Muscle layer of duodenum (tissue), 2 donors: ENCODE measurements at regions not wholly inside any gene's neighbourhood (a gene's known extent, or its start where the extent isn't known, plus 50 kb on each side); places are given as distances from the start of the nearest gene placed in this dataset.
"Not testable (repeated sequence)": the region's sequence is repeated elsewhere in the genome, so short reads cannot be mapped to it uniquely, and the experiment has no call there.

Experiments
- H3K27ac ChIP-seq: one replicate; pipeline ENCODE4 v1.7.0; 2013; ENCODE audit warnings: mild to moderate bottlenecking, low read length
- H3K27me3 ChIP-seq: one replicate; pipeline ENCODE4 v1.7.0; 2013; ENCODE audit warnings: low read depth, mild to moderate bottlenecking, control low read depth, low read length
- H3K36me3 ChIP-seq, 2 donors: one replicate each; pipeline ENCODE4 v1.7.0; 2013; ENCODE audit warnings: low read length in 2 of 2, control low read depth in 1 of 2, mild to moderate bottlenecking in 1 of 2; ENCODE audit not compliant: insufficient read depth in 2 of 2, control insufficient read depth in 1 of 2
- H3K4me1 ChIP-seq, 2 donors: one replicate each; pipeline ENCODE4 v1.7.0; 2013; ENCODE audit warnings: low read length in 2 of 2, mild to moderate bottlenecking in 2 of 2, control low read depth in 1 of 2, moderate library complexity in 1 of 2; ENCODE audit not compliant: insufficient read depth in 2 of 2, control insufficient read depth in 1 of 2
- H3K4me3 ChIP-seq, 2 donors: one replicate each; pipeline ENCODE4 v1.7.0; 2013; ENCODE audit warnings: low read length in 2 of 2, low read depth in 1 of 2, mild to moderate bottlenecking in 1 of 2
- H3K9me3 ChIP-seq, 2 donors: one replicate each; pipeline ENCODE4 v1.7.0; 2013; ENCODE audit warnings: low read length in 2 of 2, control low read depth in 1 of 2, mild to moderate bottlenecking in 1 of 2; ENCODE audit not compliant: control insufficient read depth in 1 of 2
- donor health status: healthy.

GRCh38 chr5:99437986-99438385 lies 509.2 kb upstream of the CHD1 start:
- Histone ChIP-seq H3K27ac (no peak overlapping the region), H3K36me3 (no peaks in the 10 kb centered on the region), H3K27me3 (no peaks in the 10 kb centered on the region), H3K4me3 (no peak overlapping the region), H3K9me3 (no peaks in the 10 kb centered on the region), H3K4me1 (no peaks in the 10 kb centered on the region)

- H3K36me3 ChIP-seq, H3K27me3 ChIP-seq, H3K27ac ChIP-seq, H3K4me3 ChIP-seq, H3K9me3 ChIP-seq, H3K4me1 ChIP-seq: not testable (repeated sequence)
Measured at GRCh38 chr5:99423396-99423795, 494.6 kb upstream of the CHD1 start.

- H3K36me3 ChIP-seq, H3K27me3 ChIP-seq, H3K4me1 ChIP-seq, H3K9me3 ChIP-seq, H3K4me3 ChIP-seq, H3K27ac ChIP-seq: not testable (repeated sequence)
Measured at GRCh38 chr5:99418640-99419039, 489.8 kb upstream of the CHD1 start.

GRCh38 chr5:99410386-99410785 lies 481.6 kb upstream of the CHD1 start:
- H3K4me3 ChIP-seq, H3K27me3 ChIP-seq, H3K27ac ChIP-seq, H3K4me1 ChIP-seq, H3K36me3 ChIP-seq, H3K9me3 ChIP-seq: not testable (repeated sequence)

GRCh38 chr5:99404764-99405302 lies 476.0 kb upstream of the CHD1 start:
- not testable (repeated sequence) for H3K4me3 ChIP-seq, H3K27me3 ChIP-seq, H3K4me1 ChIP-seq, H3K9me3 ChIP-seq, H3K27ac ChIP-seq, H3K36me3 ChIP-seq

- H3K27me3 ChIP-seq, H3K4me3 ChIP-seq, H3K36me3 ChIP-seq, H3K4me1 ChIP-seq, H3K27ac ChIP-seq, H3K9me3 ChIP-seq: not testable (repeated sequence)
Measured at GRCh38 chr5:99400571-99400970, 471.8 kb upstream of the CHD1 start.

GRCh38 chr5:99398976-99399375 lies 470.2 kb upstream of the CHD1 start:
- H3K4me1 ChIP-seq: no peaks in the 10 kb centered on the region
- no peaks in the 10 kb centered on the region for H3K27me3 ChIP-seq
- no peak overlapping the region for H3K27ac ChIP-seq
- no peaks in the 10 kb centered on the region for H3K36me3 ChIP-seq
- H3K4me3 ChIP-seq: no peak overlapping the region
- H3K9me3 ChIP-seq: peaks cover 0 to 6% of the 10 kb centered on the region in 2 donors

- no peak overlapping the region for H3K27ac ChIP-seq
- peaks cover 0 to 13% of the 10 kb centered on the region in 2 donors for H3K9me3 ChIP-seq
- H3K36me3 ChIP-seq: no peaks in the 10 kb centered on the region
- peaks cover 0 to 4% of the 10 kb centered on the region in 2 donors for H3K4me1 ChIP-seq
- H3K27me3 ChIP-seq: no peaks in the 10 kb centered on the region
- no peak overlapping the region for H3K4me3 ChIP-seq
Measured at GRCh38 chr5:99386406-99387077, 457.7 kb upstream of the CHD1 start.

- no peak overlapping the region for H3K4me3 ChIP-seq
Measured at GRCh38 chr5:99379187-99379586, 450.4 kb upstream of the CHD1 start.

GRCh38 chr5:99378443-99378842 lies 449.6 kb upstream of the CHD1 start:
- H3K4me3 ChIP-seq: no peak overlapping the region
- H3K36me3 ChIP-seq: no peaks in the 10 kb centered on the region
- peaks cover 0 to 3% of the 10 kb centered on the region in 2 donors for H3K9me3 ChIP-seq
- H3K4me1 ChIP-seq: no peaks in the 10 kb centered on the region
- H3K27ac ChIP-seq: no peak overlapping the region
- no peaks in the 10 kb centered on the region for H3K27me3 ChIP-seq

More at GRCh38 chr5:99379187-99379586, 450.4 kb upstream of the CHD1 start:
- Histone ChIP-seq H3K4me1 (no peaks in the 10 kb centered on the region), H3K27me3 (no peaks in the 10 kb centered on the region), H3K9me3 (peaks cover 0 to 9% of the 10 kb centered on the region in 2 donors), H3K27ac (no peak overlapping the region), H3K36me3 (no peaks in the 10 kb centered on the region)

- H3K27me3 ChIP-seq: no peaks in the 10 kb centered on the region
- H3K27ac ChIP-seq: no peak overlapping the region
- no peak overlapping the region for H3K4me3 ChIP-seq
- H3K9me3 ChIP-seq: no peaks in the 10 kb centered on the region
- no peaks in the 10 kb centered on the region for H3K36me3 ChIP-seq
- H3K4me1 ChIP-seq: no peaks in the 10 kb centered on the region
Measured at GRCh38 chr5:99369797-99370593, 441.2 kb upstream of the CHD1 start.
